Gastrocnemius medialis (tissue), 4 donors: ENCODE measurements at regions not wholly inside any gene's neighbourhood (a gene's known extent, or its start where the extent isn't known, plus 50 kb on each side); places are given as distances from the start of the nearest gene placed in this dataset.

Experiments
- ATAC-seq, 2 donors: fragments of 150-250 bp; one replicate each; pipeline ENCODE4 v1.9.1; 2016
- DNase-seq, 2 donors: peaks; one replicate each; pipeline ENCODE4 v3.0.0-alpha.2; 2019
- H3K27ac ChIP-seq, 4 donors: fragments of 200-600 bp; sonication (generic); 1 replicate in 1 of 4; 2 replicates in 3 of 4; pipeline ENCODE4 v1.5.1; 2016 to 2018; ENCODE audit warnings: mild to moderate bottlenecking in 2 of 4, moderate library complexity in 1 of 4
- H3K27me3 ChIP-seq, 3 donors: fragments of 200-600 bp; sonication (generic) in 2 of 3; 1 replicate in 1 of 3; 2 replicates in 2 of 3; pipeline versions ENCODE4 v1.5.1 to v1.6.0; 2016 to 2019; ENCODE audit warnings: mild to moderate bottlenecking in 1 of 3, moderate library complexity in 1 of 3
- H3K36me3 ChIP-seq, 2 donors: fragments of 200-600 bp; sonication (generic) in 1 of 2; one replicate each; pipeline ENCODE4 v1.5.1; 2017 to 2018
- H3K4me1 ChIP-seq, 2 donors: fragments of 200-600 bp; sonication (generic) in 1 of 2; one replicate each; pipeline ENCODE4 v1.5.1; 2016 to 2017; ENCODE audit warnings: mild to moderate bottlenecking in 2 of 2
- H3K4me3 ChIP-seq, 4 donors: fragments of 200-600 bp; sonication (generic) in 3 of 4; 1 replicate in 1 of 4; 2 replicates in 3 of 4; pipeline ENCODE4 v1.5.1; 2016 to 2019; ENCODE audit warnings: mild to moderate bottlenecking in 2 of 4
- H3K9me3 ChIP-seq, 3 donors: fragments of 200-600 bp; sonication (generic) in 2 of 3; 1 replicate in 1 of 3; 2 replicates in 2 of 3; pipeline ENCODE4 v1.5.1; 2016 to 2019
- POLR2A ChIP-seq, 2 donors: fragments of 450-650 bp; IDR thresholded peaks; one replicate each; pipeline ENCODE4 v1.6.1; 2017; ENCODE audit warnings: antibody characterized with exemption in 2 of 2, mild to moderate bottlenecking in 2 of 2, moderate library complexity in 2 of 2
- in situ Hi-C, 4 donors: fragments of 200-750 bp; cut with MboI; loops; one replicate each; pipeline versions ENCODE4 v1.15.0 to v1.8.0; 2017; ENCODE audit warnings: low sequenced_read_pairs in 4 of 4
- intact Hi-C: fragments of 100-400 bp; cut with DNase I; formaldehyde crosslinking; loops from one replicate; pipeline ENCODE4 v1.15.1; 2023; ENCODE audit warnings: low total_unique reads
- TF ChIP-seq, protein P1 (sequence below), 5 experiments: fragments of 450-650 bp in 3 of 5; fragments of 200-600 bp in 2 of 5; sonication (generic) in 2 of 5; IDR thresholded peaks in 4 of 5; conservative IDR thresholded peaks in 1 of 5; 1 replicate in 4 of 5; 2 replicates in 1 of 5; pipeline ENCODE4 v1.5.1; 2016 to 2019; ENCODE audit warnings: antibody characterized with exemption in 5 of 5, mild to moderate bottlenecking in 3 of 5, moderate library complexity in 3 of 5

DNA sequence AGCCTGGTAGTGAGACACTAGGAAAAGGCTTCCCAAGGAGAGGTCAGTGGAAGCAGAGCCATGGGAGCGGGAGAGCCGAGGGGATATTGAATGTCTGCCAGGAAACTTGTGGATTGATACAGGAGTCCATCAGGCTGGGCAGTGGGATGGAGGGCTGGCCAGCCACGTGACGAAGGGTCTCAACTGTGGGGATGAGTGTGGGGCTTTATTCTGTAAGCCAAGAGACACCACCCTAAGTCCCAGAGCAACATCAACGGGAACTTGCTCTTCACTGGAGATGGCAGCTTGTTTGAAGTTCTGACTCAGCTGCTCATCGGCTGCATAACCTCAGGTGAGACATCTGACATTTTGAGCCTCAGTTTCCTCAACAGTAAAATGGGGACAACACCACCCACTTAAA lies 197.8 kb downstream of the VRK1 start:
- H3K36me3 ChIP-seq, result no peaks in the 10 kb centered on the region
- no peak overlapping the region for H3K27ac ChIP-seq
- in situ Hi-C loops, result no loop called here
- no peaks in the 10 kb centered on the region for H3K9me3 ChIP-seq
- H3K27me3 ChIP-seq, result no peaks in the 10 kb centered on the region
- no peak overlapping the region for H3K4me3 ChIP-seq
- H3K4me1 ChIP-seq, result no peaks in the 10 kb centered on the region
- no peak for ATAC-seq
- TF ChIP-seq, protein P1, sequence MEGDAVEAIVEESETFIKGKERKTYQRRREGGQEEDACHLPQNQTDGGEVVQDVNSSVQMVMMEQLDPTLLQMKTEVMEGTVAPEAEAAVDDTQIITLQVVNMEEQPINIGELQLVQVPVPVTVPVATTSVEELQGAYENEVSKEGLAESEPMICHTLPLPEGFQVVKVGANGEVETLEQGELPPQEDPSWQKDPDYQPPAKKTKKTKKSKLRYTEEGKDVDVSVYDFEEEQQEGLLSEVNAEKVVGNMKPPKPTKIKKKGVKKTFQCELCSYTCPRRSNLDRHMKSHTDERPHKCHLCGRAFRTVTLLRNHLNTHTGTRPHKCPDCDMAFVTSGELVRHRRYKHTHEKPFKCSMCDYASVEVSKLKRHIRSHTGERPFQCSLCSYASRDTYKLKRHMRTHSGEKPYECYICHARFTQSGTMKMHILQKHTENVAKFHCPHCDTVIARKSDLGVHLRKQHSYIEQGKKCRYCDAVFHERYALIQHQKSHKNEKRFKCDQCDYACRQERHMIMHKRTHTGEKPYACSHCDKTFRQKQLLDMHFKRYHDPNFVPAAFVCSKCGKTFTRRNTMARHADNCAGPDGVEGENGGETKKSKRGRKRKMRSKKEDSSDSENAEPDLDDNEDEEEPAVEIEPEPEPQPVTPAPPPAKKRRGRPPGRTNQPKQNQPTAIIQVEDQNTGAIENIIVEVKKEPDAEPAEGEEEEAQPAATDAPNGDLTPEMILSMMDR (IDR thresholded peaks at IDR 0.05 in 4 of 5, conservative IDR thresholded peaks at IDR 0.05 in 1 of 5), result no peak
- TF ChIP-seq POLR2A (IDR thresholded peaks at IDR 0.05), result no peak
- intact Hi-C loops, result no loop called here
- DNase-seq, result no peak

DNA sequence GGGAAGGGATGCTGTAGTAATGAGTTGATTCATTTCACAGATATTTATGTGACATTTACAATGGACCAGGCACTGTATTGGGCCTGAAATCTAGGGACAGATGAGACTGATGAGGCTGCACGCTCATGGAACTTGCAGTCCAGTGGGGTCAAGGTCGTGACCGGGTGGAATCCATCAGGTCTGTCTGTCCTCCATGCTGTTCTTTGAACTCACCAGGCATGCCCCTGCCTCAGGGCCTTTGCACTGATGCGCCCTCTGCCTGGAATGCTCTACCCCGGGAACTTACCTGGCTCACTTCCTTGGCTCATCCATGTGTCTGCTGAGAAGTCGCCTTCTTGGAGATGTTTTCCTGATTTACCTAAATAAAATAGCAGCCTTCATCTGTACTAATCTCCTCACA lies 200.1 kb downstream of the VRK1 start:
- H3K4me3 ChIP-seq, result no peak overlapping the region
- intact Hi-C loops, result no loop called here
- in situ Hi-C loops, result no loop called here
- no peaks in the 10 kb centered on the region for H3K4me1 ChIP-seq
- TF ChIP-seq POLR2A (IDR thresholded peaks at IDR 0.05), result no peak
- H3K27me3 ChIP-seq, result no peaks in the 10 kb centered on the region
- H3K27ac ChIP-seq, result no peak overlapping the region
- H3K36me3 ChIP-seq, result no peaks in the 10 kb centered on the region
- no peaks in the 10 kb centered on the region for H3K9me3 ChIP-seq
- ATAC-seq, result no peak
- DNase-seq, result no peak

DNA sequence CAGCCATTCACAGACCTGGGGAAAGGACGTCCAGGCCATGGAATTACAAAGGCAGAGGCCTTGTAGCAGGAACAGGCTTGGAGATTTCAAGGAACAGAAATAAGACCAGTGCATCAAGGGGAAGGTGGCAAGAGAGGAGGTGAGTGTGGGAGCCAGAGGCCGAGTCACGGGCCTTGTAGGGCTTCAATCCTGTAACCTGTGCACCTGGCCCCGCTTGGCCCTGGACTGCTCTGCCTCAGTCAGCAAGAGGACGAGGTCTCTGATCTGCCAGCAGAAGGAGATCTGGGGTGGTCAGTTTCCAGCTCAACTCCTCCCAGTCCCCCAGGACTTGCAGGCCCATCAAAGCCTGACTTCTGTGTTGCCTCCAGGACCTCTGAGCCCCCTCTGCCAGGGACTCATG lies 200.8 kb downstream of the VRK1 start:
- TF ChIP-seq POLR2A (IDR thresholded peaks at IDR 0.05), result no peak
- TF ChIP-seq, protein P1 (IDR thresholded peaks at IDR 0.05 in 4 of 5, conservative IDR thresholded peaks at IDR 0.05 in 1 of 5), result no peak
- H3K27ac ChIP-seq, result no peak overlapping the region
- no peak overlapping the region for H3K4me3 ChIP-seq
- intact Hi-C loops, result no loop called here
- H3K9me3 ChIP-seq, result no peaks in the 10 kb centered on the region
- DNase-seq, result no peak
- in situ Hi-C loops, result no loop called here
- no peaks in the 10 kb centered on the region for H3K4me1 ChIP-seq
- H3K27me3 ChIP-seq, result no peaks in the 10 kb centered on the region
- ATAC-seq, result no peak
- no peaks in the 10 kb centered on the region for H3K36me3 ChIP-seq

DNA sequence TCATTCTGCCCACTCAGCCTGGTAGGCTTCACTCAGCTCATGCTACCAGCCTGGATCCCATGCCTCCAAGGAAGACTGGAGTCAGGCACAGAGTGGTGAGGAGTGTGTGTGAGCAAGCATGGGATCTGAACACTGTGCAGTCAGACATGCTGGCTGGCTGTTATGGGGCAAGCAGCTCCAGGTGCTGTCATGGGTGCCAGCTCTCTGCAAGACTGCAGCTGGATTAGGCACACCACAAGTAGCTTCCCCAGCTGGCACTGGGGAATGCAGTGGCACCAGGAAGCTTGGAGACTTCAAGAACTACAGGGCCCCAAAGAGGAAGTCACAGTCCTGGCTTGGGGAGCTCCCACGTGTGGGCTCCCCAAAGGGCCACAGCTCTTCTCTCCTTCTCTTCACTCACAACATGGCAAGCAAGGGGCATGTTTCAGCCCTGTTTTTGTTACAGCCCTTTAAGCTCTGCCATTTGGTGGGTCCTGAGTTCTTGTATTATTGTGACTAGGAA lies 202.5 kb downstream of the VRK1 start:
- Histone ChIP-seq H3K27me3 (no peaks in the 10 kb centered on the region), H3K36me3 (no peaks in the 10 kb centered on the region), H3K4me3 (no peak overlapping the region), H3K9me3 (no peaks in the 10 kb centered on the region), H3K27ac (no peak overlapping the region), H3K4me1 (no peaks in the 10 kb centered on the region)
- ATAC-seq (no peak), DNase-seq (no peak)
- in situ Hi-C loops, result no loop called here
- intact Hi-C loops, result no loop called here
- TF ChIP-seq, protein P1 (IDR thresholded peaks at IDR 0.05 in 4 of 5, conservative IDR thresholded peaks at IDR 0.05 in 1 of 5), result no peak
- no peak for TF ChIP-seq POLR2A (IDR thresholded peaks at IDR 0.05)

DNA sequence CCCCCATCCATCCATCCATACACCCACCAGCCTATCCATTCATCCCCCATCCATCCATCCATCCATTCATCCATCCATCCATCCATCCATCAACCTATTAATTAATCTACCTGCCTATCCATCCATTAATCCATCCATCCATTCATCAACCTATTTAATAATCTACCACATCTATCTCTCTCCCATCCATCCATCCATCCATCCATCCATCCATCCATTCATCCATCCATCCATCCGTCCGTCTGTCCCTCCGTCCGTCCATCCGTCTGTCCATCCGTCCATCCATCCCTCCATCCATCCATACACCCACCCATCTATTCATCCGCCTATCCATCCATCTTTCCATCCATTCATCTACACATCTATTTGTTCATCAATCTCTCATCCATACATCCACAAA lies 205.3 kb downstream of the VRK1 start:
- H3K4me3 ChIP-seq, result no peak overlapping the region
- H3K27me3 ChIP-seq, result no peaks in the 10 kb centered on the region
- H3K27ac ChIP-seq, result no peak overlapping the region
- in situ Hi-C loops, result no loop called here
- H3K36me3 ChIP-seq, result no peaks in the 10 kb centered on the region
- ATAC-seq (no peak), DNase-seq (no peak)
- intact Hi-C loops, result no loop called here
- TF ChIP-seq POLR2A (IDR thresholded peaks at IDR 0.05), result no peak
- TF ChIP-seq, protein P1 (IDR thresholded peaks at IDR 0.05 in 4 of 5, conservative IDR thresholded peaks at IDR 0.05 in 1 of 5), result no peak
- no peaks in the 10 kb centered on the region for H3K4me1 ChIP-seq
- no peaks in the 10 kb centered on the region for H3K9me3 ChIP-seq
